CD4-positive, alpha-beta T cell (primary cell): ENCODE measurements at regions not wholly inside any gene's neighbourhood (a gene's known extent, or its start where the extent isn't known, plus 50 kb on each side); places are given as distances from the start of the nearest gene placed in this dataset.

ENCODE experiments used
- ATAC-seq: fragments of 200-7000 bp; cut with Tn5 transposase; one replicate; pipeline ENCODE4 v1.10.0; 2022; ENCODE audit warnings: mild to moderate bottlenecking; ENCODE audit not compliant: poor library complexity
- CTCF ChIA-PET: fragments of 350-600 bp; sonication (Branson Sonifier 250); formaldehyde crosslinking; loops from one replicate; lab custom pipeline; 2021; ENCODE audit warnings: antibody characterized with exemption, inconsistent platforms; lab: Charles Lee
- POLR2A ChIA-PET: fragments of 350-600 bp; sonication (Branson Sonifier 250); formaldehyde crosslinking; loops from one replicate; lab custom pipeline; 2021; ENCODE audit warnings: antibody characterized with exemption, inconsistent platforms; lab: Charles Lee
- DNase-seq, 14 experiments: peaks; one replicate each; pipeline ENCODE4 v3.0.0-alpha.2; 2013 to 2020; ENCODE audit warnings: mixed read lengths in 2 of 14
- H3K27ac ChIP-seq, 2 donors: one replicate each; pipeline versions ENCODE4 v1.5.1 to v1.7.0; 2013; ENCODE audit warnings: low read length in 2 of 2, low read depth in 1 of 2, mild to moderate bottlenecking in 1 of 2
- H3K27me3 ChIP-seq, 2 experiments: 1 replicate in 1 of 2; 2 replicates in 1 of 2; pipeline versions ENCODE4 v1.6.1 to v1.7.0; 2013; ENCODE audit warnings: low read length in 2 of 2, control low read depth in 1 of 2, mild to moderate bottlenecking in 1 of 2, moderate library complexity in 1 of 2; ENCODE audit not compliant: insufficient read depth in 2 of 2, control insufficient read depth in 1 of 2
- H3K36me3 ChIP-seq: one replicate; pipeline ENCODE4 v1.6.1; 2013; ENCODE audit warnings: low read length, control low read depth; ENCODE audit not compliant: insufficient read depth
- H3K4me1 ChIP-seq: one replicate; pipeline ENCODE4 v1.6.1; 2013; ENCODE audit warnings: low read length, control low read depth; ENCODE audit not compliant: insufficient read depth
- H3K4me3 ChIP-seq: one replicate; pipeline ENCODE4 v1.5.1; 2013; ENCODE audit warnings: mild to moderate bottlenecking, low read length, moderate library complexity
- H3K9me3 ChIP-seq, 2 experiments: 1 replicate in 1 of 2; 2 replicates in 1 of 2; pipeline versions ENCODE4 v1.6.1 to v1.7.0; 2013; ENCODE audit warnings: low read length in 2 of 2, mild to moderate bottlenecking in 2 of 2, control low read depth in 1 of 2, moderate library complexity in 1 of 2; ENCODE audit not compliant: control insufficient read depth in 1 of 2, insufficient read depth in 1 of 2
- H3K27ac Mint-ChIP-seq: one replicate; pipeline ENCODE4 v1.8.0; 2020; ENCODE audit warnings: mixed read lengths
- H3K27me3 Mint-ChIP-seq: one replicate; pipeline ENCODE4 v1.8.0; 2021; ENCODE audit warnings: mixed read lengths
- H3K36me3 Mint-ChIP-seq: one replicate; pipeline ENCODE4 v1.8.0; 2021; ENCODE audit warnings: low read depth, mixed read lengths
- H3K4me1 Mint-ChIP-seq: one replicate; pipeline ENCODE4 v1.8.0; 2021; ENCODE audit warnings: low read depth, mixed read lengths
- H3K4me3 Mint-ChIP-seq: one replicate; pipeline ENCODE4 v1.8.0; 2020; ENCODE audit warnings: mild to moderate bottlenecking, mixed read lengths
- H3K9me3 Mint-ChIP-seq: one replicate; pipeline ENCODE4 v1.8.0; 2020; ENCODE audit warnings: mixed read lengths
- intact Hi-C, 2 experiments: fragments of 100-400 bp; cut with DNase I in 1 of 2; cut with micrococcal nuclease in 1 of 2; formaldehyde crosslinking; loops; one replicate each; pipeline versions ENCODE4 v1.15.1 to v1.9.0; 2023 to 2025; cut with DNase I, micrococcal nuclease
- TF ChIP-seq, protein P1 (sequence below): fragments of 200-600 bp; IDR thresholded peaks from one replicate; pipeline ENCODE4 v1.8.0; 2022; ENCODE audit warnings: antibody characterized with exemption, mild to moderate bottlenecking

DNA sequence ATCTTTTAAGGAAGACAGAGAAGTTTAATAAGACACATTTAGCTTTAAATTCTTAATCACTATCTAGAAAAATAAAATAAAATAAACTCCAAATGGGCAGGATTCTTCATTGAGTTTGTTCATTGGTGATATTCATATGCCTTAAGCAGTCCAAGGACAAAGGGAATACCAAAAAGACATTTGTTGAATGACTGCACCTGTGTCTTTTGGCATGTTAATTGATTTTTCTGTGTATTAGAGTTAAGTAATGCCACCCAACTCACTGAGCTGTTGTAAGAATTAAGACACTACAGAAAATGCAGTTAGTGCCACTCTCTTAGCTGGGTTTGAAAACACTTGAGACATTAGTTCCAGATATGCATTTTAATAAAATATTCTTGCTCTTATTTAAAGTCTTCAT, 683.6 kb upstream of the ROBO1 start:
- no peak for ATAC-seq
- Mint-ChIP-seq H3K9me3 (no peaks in the 10 kb centered on the region), H3K4me1 (no peaks in the 10 kb centered on the region), H3K27me3 (no peaks in the 10 kb centered on the region), H3K27ac (no peak overlapping the region), H3K36me3 (no peaks in the 10 kb centered on the region), H3K4me3 (no peak overlapping the region)
- intact Hi-C loops = no loop called here
- CTCF ChIA-PET = no interaction called here
- DNase-seq = no peak
- Histone ChIP-seq H3K27me3 (no peaks in the 10 kb centered on the region), H3K27ac (no peak overlapping the region), H3K4me3 (no peak overlapping the region), H3K9me3 (peaks cover 0 to 3% of the 10 kb centered on the region in 2 experiments), H3K4me1 (no peaks in the 10 kb centered on the region), H3K36me3 (no peaks in the 10 kb centered on the region)
- POLR2A ChIA-PET = no interaction called here
- TF ChIP-seq, protein P1, sequence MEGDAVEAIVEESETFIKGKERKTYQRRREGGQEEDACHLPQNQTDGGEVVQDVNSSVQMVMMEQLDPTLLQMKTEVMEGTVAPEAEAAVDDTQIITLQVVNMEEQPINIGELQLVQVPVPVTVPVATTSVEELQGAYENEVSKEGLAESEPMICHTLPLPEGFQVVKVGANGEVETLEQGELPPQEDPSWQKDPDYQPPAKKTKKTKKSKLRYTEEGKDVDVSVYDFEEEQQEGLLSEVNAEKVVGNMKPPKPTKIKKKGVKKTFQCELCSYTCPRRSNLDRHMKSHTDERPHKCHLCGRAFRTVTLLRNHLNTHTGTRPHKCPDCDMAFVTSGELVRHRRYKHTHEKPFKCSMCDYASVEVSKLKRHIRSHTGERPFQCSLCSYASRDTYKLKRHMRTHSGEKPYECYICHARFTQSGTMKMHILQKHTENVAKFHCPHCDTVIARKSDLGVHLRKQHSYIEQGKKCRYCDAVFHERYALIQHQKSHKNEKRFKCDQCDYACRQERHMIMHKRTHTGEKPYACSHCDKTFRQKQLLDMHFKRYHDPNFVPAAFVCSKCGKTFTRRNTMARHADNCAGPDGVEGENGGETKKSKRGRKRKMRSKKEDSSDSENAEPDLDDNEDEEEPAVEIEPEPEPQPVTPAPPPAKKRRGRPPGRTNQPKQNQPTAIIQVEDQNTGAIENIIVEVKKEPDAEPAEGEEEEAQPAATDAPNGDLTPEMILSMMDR = no peak

DNA sequence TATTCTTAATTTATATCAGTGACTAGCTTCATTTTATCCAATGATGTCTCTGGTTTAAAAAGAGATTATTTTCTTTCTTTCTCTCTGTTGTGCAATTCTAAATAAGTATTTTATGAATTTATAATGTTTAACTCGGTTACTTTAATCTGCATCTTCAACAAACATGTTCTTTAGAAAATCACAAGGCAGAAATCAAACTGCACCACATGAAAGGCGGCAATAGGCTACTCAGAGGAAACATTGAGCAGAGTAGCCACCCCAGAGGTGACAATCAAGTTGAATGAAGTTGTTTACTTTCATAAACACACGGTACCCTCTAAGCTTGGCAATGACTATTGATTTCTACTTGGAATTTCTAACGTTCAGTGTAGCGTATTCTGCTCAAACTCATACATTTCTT, 677.8 kb upstream of the ROBO1 start:
- TF ChIP-seq, protein P1 = no peak
- no peaks in the 10 kb centered on the region for H3K9me3 ChIP-seq
- DNase-seq (no peak), ATAC-seq (no peak)
- H3K27ac ChIP-seq = no peak overlapping the region
- no peaks in the 10 kb centered on the region for H3K36me3 ChIP-seq
- H3K27ac Mint-ChIP-seq = no peak overlapping the region
- no peaks in the 10 kb centered on the region for H3K4me1 ChIP-seq
- H3K27me3 ChIP-seq = no peaks in the 10 kb centered on the region
- no peak overlapping the region for H3K4me3 Mint-ChIP-seq
- no peaks in the 10 kb centered on the region for H3K27me3 Mint-ChIP-seq
- ChIA-PET POLR2A (no interaction called here), CTCF (no interaction called here)
- H3K4me3 ChIP-seq = no peak overlapping the region
- H3K4me1 Mint-ChIP-seq = no peaks in the 10 kb centered on the region
- H3K36me3 Mint-ChIP-seq = no peaks in the 10 kb centered on the region
- intact Hi-C loops = no loop called here
- H3K9me3 Mint-ChIP-seq = peaks cover 5% of the 10 kb centered on the region

DNA sequence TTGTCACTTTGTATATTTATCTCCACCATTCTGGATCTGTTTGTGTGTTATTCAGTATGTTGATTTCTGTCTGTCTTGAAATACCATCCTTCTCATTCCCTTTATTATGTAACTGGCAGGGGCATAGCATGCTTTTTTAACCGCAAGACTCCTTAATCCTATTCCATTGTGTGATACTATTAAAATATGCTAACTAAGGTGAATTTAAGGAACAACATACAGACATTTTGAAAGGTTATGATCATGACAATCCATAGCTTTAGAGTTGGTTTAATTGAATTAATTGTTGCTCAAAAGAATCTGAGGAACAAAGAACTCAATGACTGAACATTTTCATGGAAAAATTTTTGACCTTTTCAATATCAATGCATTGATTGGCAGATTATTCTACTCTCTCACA, 677.3 kb upstream of the ROBO1 start:
- H3K36me3 ChIP-seq = no peaks in the 10 kb centered on the region
- Mint-ChIP-seq H3K9me3 (peaks cover 5% of the 10 kb centered on the region), H3K27me3 (no peaks in the 10 kb centered on the region), H3K4me1 (no peaks in the 10 kb centered on the region), H3K27ac (no peak overlapping the region), H3K36me3 (no peaks in the 10 kb centered on the region), H3K4me3 (no peak overlapping the region)
- ChIA-PET CTCF (no interaction called here), POLR2A (no interaction called here)
- no peak overlapping the region for H3K27ac ChIP-seq
- TF ChIP-seq, protein P1 = no peak
- no peak overlapping the region for H3K4me3 ChIP-seq
- H3K4me1 ChIP-seq = no peaks in the 10 kb centered on the region
- no peaks in the 10 kb centered on the region for H3K27me3 ChIP-seq
- intact Hi-C loops = no loop called here
- ATAC-seq (no peak), DNase-seq (no peak)
- H3K9me3 ChIP-seq = no peaks in the 10 kb centered on the region
